Neuron (in vitro differentiated cells): ENCODE measurements at regions not wholly inside any gene's neighbourhood (a gene's known extent, or its start where the extent isn't known, plus 50 kb on each side); places are given as distances from the start of the nearest gene placed in this dataset.
A peak's percentile ranks its signal among the peaks of the same experiment; 100 is the strongest.

Source experiments
- H2AFZ ChIP-seq: one replicate; pipeline ENCODE4 v1.6.1; 2013; ENCODE audit warnings: low read depth, mild to moderate bottlenecking, inconsistent platforms, low read length, moderate library complexity
- H3K27me3 ChIP-seq: one replicate; pipeline ENCODE4 v1.6.1; 2013; ENCODE audit warnings: low read length; ENCODE audit not compliant: insufficient read depth
- H3K36me3 ChIP-seq: one replicate; pipeline ENCODE4 v1.6.1; 2013; ENCODE audit warnings: low read length; ENCODE audit not compliant: insufficient read depth
- H3K4me1 ChIP-seq: one replicate; pipeline ENCODE4 v1.6.1; 2013; ENCODE audit warnings: low read length; ENCODE audit not compliant: insufficient read depth
- H3K4me3 ChIP-seq: 2 replicates; pipeline ENCODE4 v1.5.1; 2013; ENCODE audit warnings: mild to moderate bottlenecking, low read length, moderate library complexity
- H3K9me3 ChIP-seq: one replicate; pipeline ENCODE4 v1.6.1; 2013; ENCODE audit warnings: low read length

DNA sequence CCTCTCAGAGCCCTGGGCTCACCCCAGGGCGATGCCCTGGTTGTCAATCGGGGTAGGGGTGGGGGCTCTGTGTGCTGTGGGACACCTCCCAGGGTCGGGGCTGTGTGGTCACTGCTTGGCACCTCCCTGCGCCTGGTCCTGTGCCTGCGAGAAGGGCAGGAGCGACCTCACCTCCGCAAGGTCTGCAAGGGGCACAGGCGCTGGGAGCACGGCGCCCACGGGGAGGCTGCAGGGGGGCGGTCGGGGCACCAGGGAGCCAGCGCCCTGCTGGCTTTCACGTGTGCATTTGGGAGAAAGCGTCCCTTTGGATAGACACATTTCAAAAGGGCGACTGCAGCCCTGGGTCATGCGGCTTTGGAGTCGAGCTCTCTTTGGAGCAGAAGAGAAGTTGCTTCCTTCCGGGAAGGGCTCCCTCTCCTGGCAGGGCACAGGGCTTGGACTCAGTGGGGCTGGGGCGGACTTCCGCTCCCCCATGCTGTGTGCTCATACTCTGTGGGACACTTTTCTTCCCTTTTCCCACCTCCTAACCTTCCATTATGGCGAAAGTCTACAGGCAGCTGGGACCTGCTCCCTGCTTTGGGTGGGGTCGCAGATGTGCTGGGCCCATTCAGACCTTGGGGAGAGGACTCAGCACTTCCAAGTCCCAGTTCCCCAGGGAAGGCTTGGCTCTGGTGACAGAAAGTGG, 52.9 kb upstream of the SLC28A3 start:
- H2AFZ ChIP-seq = no peak overlapping the region
- H3K4me1 ChIP-seq = no peaks in the 10 kb centered on the region
- H3K9me3 ChIP-seq = no peaks in the 10 kb centered on the region
- no peaks in the 10 kb centered on the region for H3K36me3 ChIP-seq
- no peak overlapping the region for H3K4me3 ChIP-seq
- H3K27me3 ChIP-seq = no peaks in the 10 kb centered on the region

DNA sequence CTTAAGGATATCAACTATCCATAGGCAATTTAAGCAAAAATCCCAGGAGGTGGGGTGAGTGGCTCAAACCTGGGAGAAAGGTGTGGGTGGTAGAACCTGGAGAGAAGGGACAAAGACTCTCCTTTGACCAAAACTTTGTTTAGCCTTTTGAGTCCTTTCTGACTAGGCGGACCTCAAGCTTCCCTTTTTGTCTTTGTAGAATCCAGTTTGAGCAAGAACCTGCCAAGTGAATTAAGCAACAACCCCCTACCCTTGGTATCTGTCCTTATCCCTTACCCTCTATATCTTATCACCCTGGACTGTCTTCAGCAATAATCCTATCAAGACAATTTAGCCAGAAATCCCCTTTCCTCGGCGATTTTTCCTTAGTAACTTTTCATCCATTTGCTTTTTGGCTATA, 53.5 kb upstream of the SLC28A3 start:
- Histone ChIP-seq H3K36me3 (no peaks in the 10 kb centered on the region), H3K27me3 (no peaks in the 10 kb centered on the region), H3K9me3 (no peaks in the 10 kb centered on the region), H2AFZ (no peak overlapping the region), H3K4me1 (no peaks in the 10 kb centered on the region), H3K4me3 (no peak overlapping the region)

DNA sequence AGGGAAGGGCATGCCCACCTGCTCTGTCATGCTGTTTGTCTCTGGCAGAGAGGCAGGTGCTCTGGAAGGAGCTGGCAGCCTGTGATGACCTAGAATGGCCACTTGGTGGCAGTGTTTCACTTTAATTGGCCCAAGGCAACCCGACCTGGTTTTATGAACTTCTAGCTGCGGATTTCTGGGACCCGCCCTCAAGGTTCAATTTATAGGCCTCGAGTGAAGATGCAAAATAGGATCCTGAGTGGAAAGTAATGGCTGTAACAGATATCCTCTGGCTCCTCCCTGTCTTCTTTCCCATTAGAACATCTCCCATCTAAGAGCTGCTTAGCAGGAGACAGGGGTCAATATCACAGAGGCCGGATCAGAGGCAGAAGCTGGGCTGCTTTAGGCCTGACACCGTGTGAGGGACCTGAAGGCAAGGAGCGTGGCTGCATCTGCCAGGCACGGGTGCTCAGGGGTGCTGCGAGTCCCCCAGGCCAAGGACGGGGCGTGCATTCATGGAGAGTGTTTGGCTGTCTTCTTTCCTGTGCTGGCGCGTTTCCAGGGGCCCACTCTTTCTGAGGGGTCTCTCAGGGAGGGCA, 56.7 kb upstream of the SLC28A3 start:
- Histone ChIP-seq H3K4me1 (no peaks in the 10 kb centered on the region), H3K9me3 (no peaks in the 10 kb centered on the region), H3K4me3 (no peak overlapping the region), H2AFZ (peak overlapping the region; percentile 76), H3K27me3 (no peaks in the 10 kb centered on the region), H3K36me3 (no peaks in the 10 kb centered on the region)

DNA sequence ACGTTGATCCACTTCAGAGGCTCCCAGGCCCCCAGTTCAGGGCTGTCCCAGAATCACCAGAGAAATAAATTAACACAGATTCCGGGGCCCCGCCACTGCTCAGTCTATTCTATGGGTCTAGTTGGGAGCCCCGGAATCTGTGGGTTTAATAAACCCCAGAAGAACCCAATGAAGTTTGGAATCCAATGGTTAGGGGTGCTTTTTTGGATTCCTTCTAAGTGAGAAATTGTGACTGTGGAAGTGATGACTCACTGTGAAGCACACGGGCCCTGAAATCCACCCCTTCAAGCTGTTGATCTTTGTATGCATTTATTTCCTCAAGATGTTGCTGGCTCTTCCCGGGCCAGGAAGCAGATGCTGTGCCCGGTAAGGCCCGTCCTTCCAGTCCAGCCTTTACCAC, 57.3 kb upstream of the SLC28A3 start:
- Histone ChIP-seq H3K27me3 (no peaks in the 10 kb centered on the region), H3K9me3 (no peaks in the 10 kb centered on the region), H3K4me1 (no peaks in the 10 kb centered on the region), H3K36me3 (no peaks in the 10 kb centered on the region), H2AFZ (peak overlapping the region; percentile 76), H3K4me3 (no peak overlapping the region)

DNA sequence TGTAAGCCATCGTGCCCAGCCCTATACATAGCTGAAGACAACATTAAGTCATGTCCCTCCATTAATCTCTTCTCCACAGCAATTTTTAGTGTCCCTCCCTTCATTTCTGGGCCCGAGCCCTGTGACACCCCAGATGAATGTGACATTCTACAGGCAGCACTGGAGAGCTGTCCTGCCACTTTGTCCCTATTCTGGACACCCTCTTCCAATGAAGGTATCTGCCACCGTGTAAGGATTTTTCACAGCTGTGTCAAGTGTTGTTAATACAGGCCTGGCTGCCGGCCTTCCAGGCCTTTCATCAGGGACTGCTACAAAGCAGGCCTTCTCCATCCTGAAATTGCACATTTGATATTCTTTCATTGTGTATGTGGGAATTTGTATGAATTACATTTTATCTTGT, 62.0 kb upstream of the SLC28A3 start:
- Histone ChIP-seq H3K27me3 (no peaks in the 10 kb centered on the region), H3K36me3 (no peaks in the 10 kb centered on the region), H3K4me1 (no peaks in the 10 kb centered on the region), H3K9me3 (no peaks in the 10 kb centered on the region), H3K4me3 (no peak overlapping the region), H2AFZ (no peak overlapping the region)

DNA sequence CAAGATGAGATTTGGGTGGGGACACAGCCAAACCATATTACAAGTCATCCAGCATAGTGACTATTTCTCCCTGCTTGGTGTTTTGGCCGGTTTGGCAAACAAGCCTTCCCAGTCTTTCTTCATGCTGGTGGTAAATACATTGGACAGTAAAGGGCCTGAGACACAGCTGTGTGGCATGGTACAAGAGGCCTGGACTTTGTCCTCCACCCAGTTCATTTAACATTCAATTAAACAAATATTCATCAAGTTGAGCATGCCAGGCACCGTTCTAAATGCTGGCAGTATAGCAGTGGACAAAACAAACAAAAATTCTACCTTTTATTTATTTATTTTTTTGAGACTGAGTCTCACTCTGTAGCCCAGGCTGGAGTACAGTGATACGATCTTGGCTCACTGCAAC, 62.7 kb upstream of the SLC28A3 start:
- H3K4me3 ChIP-seq = no peak overlapping the region
- no peaks in the 10 kb centered on the region for H3K9me3 ChIP-seq
- H3K36me3 ChIP-seq = no peaks in the 10 kb centered on the region
- H3K4me1 ChIP-seq = no peaks in the 10 kb centered on the region
- H3K27me3 ChIP-seq = no peaks in the 10 kb centered on the region
- H2AFZ ChIP-seq = no peak overlapping the region

DNA sequence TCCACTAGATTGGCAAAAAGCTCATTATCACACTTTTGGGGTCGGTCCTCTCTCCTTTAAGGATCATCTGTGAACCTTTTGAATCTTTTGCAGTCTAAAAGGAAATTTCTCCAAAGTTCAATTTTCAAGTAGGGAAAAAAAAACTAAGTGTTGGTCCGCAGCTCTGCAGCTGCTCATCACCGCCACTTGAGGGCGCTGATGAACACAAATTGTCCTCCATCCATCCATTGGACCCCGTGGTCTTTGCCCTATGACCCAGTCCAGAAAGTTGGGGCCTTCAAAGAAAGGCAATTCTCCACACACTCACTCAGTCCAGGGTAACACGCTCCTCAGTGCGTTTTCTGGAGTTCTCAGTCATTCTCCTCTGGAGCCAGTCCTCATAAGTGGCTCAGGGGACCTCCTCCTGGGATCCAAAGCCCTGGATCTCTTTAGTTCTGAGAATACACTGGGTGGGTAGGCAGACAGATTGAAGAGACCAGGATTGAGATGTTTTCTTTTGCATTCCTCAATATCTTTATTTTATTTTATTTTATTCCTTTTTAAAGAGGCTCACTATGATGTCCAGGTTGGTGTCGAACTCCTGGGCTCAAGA, 63.6 kb upstream of the SLC28A3 start:
- Histone ChIP-seq H3K27me3 (no peaks in the 10 kb centered on the region), H3K9me3 (no peaks in the 10 kb centered on the region), H3K4me3 (no peak overlapping the region), H3K4me1 (no peaks in the 10 kb centered on the region), H3K36me3 (no peaks in the 10 kb centered on the region), H2AFZ (no peak overlapping the region)

DNA sequence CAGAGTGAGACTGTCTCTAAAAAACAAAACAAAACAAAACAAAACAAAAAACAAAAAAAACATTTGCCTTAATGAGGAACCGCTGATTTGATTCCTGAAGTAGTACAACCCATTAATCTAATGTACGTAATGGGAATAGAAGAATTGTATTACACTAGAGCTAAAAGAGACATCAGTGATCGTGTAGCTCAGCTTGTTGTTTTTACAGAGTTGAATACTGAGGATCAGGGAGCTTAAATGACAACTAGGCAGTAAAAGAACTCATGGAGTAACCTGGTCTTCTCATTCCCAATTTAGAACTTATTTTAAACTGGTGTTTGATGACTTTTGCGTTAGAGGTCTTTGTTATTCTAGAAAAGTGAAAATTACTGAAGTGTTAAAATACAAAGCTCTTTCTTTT, 65.1 kb upstream of the SLC28A3 start:
- Histone ChIP-seq H3K4me1 (no peaks in the 10 kb centered on the region), H2AFZ (no peak overlapping the region), H3K9me3 (no peaks in the 10 kb centered on the region), H3K36me3 (no peaks in the 10 kb centered on the region), H3K27me3 (no peaks in the 10 kb centered on the region), H3K4me3 (no peak overlapping the region)

DNA sequence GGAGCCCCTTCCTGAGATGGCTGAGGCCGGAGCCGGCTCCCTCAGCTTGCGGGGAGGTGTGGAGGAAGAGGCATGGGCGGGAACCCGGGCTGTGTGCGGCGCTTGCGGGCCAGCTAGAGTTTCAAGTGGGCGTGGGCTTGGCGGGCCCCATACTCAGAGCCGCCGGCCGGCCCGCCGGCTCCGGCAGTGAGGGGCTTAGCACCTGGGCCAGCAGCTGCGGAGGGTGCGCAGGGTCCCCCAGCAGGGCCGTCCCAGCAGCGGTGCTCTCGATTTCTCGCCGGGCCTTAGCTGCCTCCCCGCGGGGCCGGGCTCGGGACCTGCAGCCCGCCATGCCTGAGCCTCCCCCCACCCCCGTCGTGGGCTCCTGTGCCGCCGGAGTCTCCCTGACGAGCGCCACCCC, 67.9 kb upstream of the SLC28A3 start:
- H3K4me3 ChIP-seq = no peak overlapping the region
- H3K4me1 ChIP-seq = peaks cover 7% of the 10 kb centered on the region
- H3K9me3 ChIP-seq = no peaks in the 10 kb centered on the region
- no peaks in the 10 kb centered on the region for H3K27me3 ChIP-seq
- H3K36me3 ChIP-seq = no peaks in the 10 kb centered on the region
- H2AFZ ChIP-seq = no peak overlapping the region

DNA sequence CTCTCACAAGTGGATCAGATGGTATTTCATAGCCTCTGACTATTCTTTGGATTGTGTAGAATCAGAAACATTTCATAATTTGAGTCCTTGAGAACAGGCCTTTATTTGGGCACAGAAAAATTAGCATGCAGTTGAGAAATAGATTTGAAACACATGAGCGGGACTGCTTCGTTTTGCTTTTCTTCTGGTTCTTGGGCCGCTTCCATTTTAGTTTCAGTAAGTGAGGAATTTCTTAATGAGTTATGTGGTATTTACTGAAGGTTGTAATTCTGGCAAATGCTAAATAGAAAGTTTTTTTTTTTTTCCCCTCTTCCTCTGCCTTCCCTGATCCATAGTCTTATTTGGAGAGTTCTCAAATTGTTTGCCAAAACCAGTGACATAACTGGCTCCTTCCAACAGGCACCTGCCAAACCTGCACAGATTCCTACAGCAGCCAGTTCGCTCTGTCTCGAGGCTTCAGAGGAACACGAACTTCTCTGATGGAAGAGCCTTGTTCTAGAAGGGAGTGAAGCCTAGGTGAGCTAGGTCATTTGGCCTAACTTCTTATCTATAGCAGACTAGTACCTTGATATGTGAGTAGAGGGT, 71.2 kb upstream of the SLC28A3 start:
- Histone ChIP-seq H3K9me3 (no peaks in the 10 kb centered on the region), H3K36me3 (no peaks in the 10 kb centered on the region), H3K27me3 (no peaks in the 10 kb centered on the region), H3K4me3 (no peak overlapping the region), H3K4me1 (peaks cover 7% of the 10 kb centered on the region), H2AFZ (peak overlapping the region; percentile 5)

DNA sequence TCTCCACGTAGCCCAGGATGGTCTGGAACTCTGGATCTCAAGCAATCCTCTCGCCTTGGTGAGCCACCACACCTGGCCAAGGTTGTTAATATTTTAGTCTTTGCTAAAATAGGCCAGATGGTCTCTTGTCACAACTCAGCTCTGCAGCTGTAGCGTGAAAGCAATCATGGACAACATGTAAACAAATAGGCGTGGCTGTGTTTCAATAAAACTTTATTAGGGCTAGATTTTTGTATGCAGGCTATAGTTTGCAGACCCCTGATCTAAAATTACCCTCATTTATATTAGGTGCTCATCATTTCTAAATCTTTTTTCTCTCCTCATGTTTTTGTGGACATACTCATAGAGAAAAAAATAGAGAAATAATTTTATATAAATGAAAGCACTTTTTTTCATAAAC, 72.1 kb upstream of the SLC28A3 start:
- Histone ChIP-seq H3K4me1 (peaks cover 7% of the 10 kb centered on the region), H3K9me3 (no peaks in the 10 kb centered on the region), H2AFZ (no peak overlapping the region), H3K4me3 (no peak overlapping the region), H3K36me3 (no peaks in the 10 kb centered on the region), H3K27me3 (no peaks in the 10 kb centered on the region)

DNA sequence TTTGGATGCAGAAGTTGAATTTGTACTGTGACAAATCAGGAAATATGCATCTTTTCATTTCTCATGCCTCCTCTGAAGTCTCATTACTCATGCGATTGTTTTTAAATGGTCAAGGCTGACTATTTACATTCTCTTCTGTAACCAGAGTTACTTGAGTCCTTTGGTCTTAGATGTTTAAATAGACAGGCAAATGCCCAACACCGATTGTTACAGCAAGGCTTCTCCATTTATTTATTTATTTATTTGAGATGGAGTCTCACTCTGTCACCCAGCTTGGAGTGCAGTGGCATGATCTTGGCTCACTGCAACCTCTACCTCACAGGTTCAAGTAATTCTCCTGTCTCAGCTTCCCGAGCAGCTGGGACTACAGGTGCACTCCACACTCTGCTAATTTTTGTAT, 72.7 kb upstream of the SLC28A3 start:
- Histone ChIP-seq H3K4me3 (no peak overlapping the region), H2AFZ (no peak overlapping the region), H3K9me3 (no peaks in the 10 kb centered on the region), H3K4me1 (peaks cover 7% of the 10 kb centered on the region), H3K36me3 (no peaks in the 10 kb centered on the region), H3K27me3 (no peaks in the 10 kb centered on the region)

DNA sequence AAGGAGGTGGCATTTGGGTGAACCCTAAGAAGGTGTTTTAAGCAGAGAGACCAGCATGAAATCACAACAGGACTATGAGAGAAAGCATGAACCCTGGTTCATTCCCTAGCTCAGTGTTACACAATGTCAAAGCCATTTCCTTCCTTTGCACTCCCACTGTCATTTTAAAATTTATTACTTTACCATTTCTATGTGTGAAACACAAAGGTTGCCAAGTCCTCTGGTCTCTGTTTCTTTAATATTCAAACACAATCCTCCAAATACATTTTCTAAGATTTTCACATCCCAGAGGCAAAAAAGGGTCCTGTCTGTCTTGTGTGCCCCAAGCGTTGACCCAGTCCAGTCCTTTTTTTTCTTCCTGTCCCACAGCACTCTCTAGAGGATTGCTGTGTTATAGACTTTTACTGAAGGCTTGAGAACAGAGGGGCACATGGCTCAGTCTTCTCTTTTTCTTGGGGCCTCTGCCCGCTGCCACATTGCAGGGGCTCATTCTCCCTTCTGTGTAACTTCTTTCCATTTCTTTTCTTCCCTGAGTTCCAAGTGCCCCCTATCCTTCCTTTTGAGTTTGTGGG, 78.6 kb upstream of the SLC28A3 start:
- Histone ChIP-seq H3K9me3 (no peaks in the 10 kb centered on the region), H3K4me1 (no peaks in the 10 kb centered on the region), H3K4me3 (no peak overlapping the region), H3K36me3 (no peaks in the 10 kb centered on the region), H2AFZ (no peak overlapping the region), H3K27me3 (no peaks in the 10 kb centered on the region)
